Panc1 (cell line): ENCODE measurements at regions not wholly inside any gene's neighbourhood (a gene's known extent, or its start where the extent isn't known, plus 50 kb on each side); places are given as distances from the start of the nearest gene placed in this dataset.

Experiments used
- ATAC-seq: fragments of 200-7000 bp; cut with Tn5 transposase; 2 replicates; pipeline ENCODE4 v1.9.1; 2020; ENCODE audit warnings: mild to moderate bottlenecking, moderate library complexity
- BruUV-seq: library from RNA; stranded (reverse); fragments of 400-500 nt; replicated peaks from 2 replicates; lab custom pipeline; 2021; lab: Mats Ljungman, UMichigan
- CTCF ChIA-PET: fragments of 300-600 bp; sonication (Branson Sonifier 250); formaldehyde crosslinking; loops from one replicate; lab custom pipeline; 2022; ENCODE audit warnings: antibody characterized with exemption; lab: Charles Lee
- POLR2A ChIA-PET: fragments of 300-600 bp; sonication (Branson Sonifier 250); formaldehyde crosslinking; loops from one replicate; lab custom pipeline; 2022; ENCODE audit warnings: antibody characterized with exemption; lab: Charles Lee
- DNase-seq: peaks from one replicate; pipeline ENCODE4 v3.0.0-alpha.2; 2010; ENCODE audit warnings: low read depth, low spot score
- H3K27ac ChIP-seq: 2 replicates; pipeline ENCODE4 v1.5.1; 2011; ENCODE audit warnings: mild to moderate bottlenecking, low read length, inconsistent platforms
- H3K27me3 ChIP-seq: fragments of 200-500 bp; sonication (Bioruptor generic); 2 replicates; pipeline ENCODE4 v1.6.0; 2014; ENCODE audit warnings: low read length, inconsistent platforms; ENCODE audit not compliant: control insufficient read depth, insufficient read depth
- H3K36me3 ChIP-seq: fragments of 200-500 bp; sonication (Bioruptor generic); 2 replicates; pipeline ENCODE4 v1.5.1; 2014; ENCODE audit warnings: inconsistent platforms, mild to moderate bottlenecking, low read length, moderate library complexity; ENCODE audit not compliant: control insufficient read depth, insufficient read depth
- H3K4me1 ChIP-seq: 2 replicates; pipeline ENCODE4 v1.5.1; 2011; ENCODE audit warnings: inconsistent platforms, mild to moderate bottlenecking, low read length, moderate library complexity; ENCODE audit not compliant: control insufficient read depth, insufficient read depth
- H3K4me3 ChIP-seq, 2 experiments: 2 replicates each; pipeline ENCODE4 v1.5.1; 2011 to 2012; ENCODE audit warnings: low read depth in 2 of 2, low read length in 2 of 2, mild to moderate bottlenecking in 2 of 2, inconsistent platforms in 1 of 2, moderate library complexity in 1 of 2
- H3K9me3 ChIP-seq: fragments of 200-500 bp; sonication (Bioruptor generic); 2 replicates; pipeline ENCODE4 v1.5.1; 2014; ENCODE audit warnings: low read depth, mild to moderate bottlenecking, inconsistent platforms, low read length, moderate library complexity; ENCODE audit not compliant: control insufficient read depth, insufficient read depth
- CTCF ChIP-seq: fragments of 450-650 bp; IDR thresholded peaks from 2 replicates; pipeline ENCODE4 v1.5.1; 2017; ENCODE audit warnings: mild to moderate bottlenecking
- POLR2AphosphoS5 ChIP-seq: IDR thresholded peaks from 2 replicates; pipeline ENCODE4 v1.6.1; 2012; ENCODE audit warnings: mild to moderate bottlenecking, low read depth, low read length, moderate library complexity
- REST ChIP-seq, 2 experiments: IDR thresholded peaks; 2 replicates each; pipeline ENCODE4 v1.6.1; 2011 to 2012; ENCODE audit warnings: low read depth in 2 of 2, control low read depth in 1 of 2, low read length in 1 of 2, mild to moderate bottlenecking in 1 of 2, moderate library complexity in 1 of 2; ENCODE audit not compliant: insufficient read depth in 1 of 2
- SIN3A ChIP-seq: IDR thresholded peaks from 2 replicates; pipeline ENCODE4 v1.6.1; 2012; ENCODE audit warnings: low read depth, mild to moderate bottlenecking, low read length, moderate library complexity, borderline replicate concordance; ENCODE audit not compliant: insufficient read depth
- TCF7L2 ChIP-seq: IDR thresholded peaks from 2 replicates; pipeline ENCODE4 v1.6.1; 2011; ENCODE audit warnings: mild to moderate bottlenecking, low read depth, low read length, inconsistent platforms
- in situ Hi-C: cut with HindIII; loops from 2 replicates; pipeline ENCODE4 v1.10.0; 2016; ENCODE audit warnings: low sequenced_read_pairs, low pct_unique_long_range_greater_than_20kb
- intact Hi-C: fragments of 100-400 bp; cut with micrococcal nuclease; formaldehyde crosslinking; loops from one replicate; pipeline ENCODE4 v1.10.0; 2022; ENCODE audit not compliant: unreplicated experiment

- no TSS peak for BruUV-seq
- ChIA-PET CTCF (no interaction called here), POLR2A (no interaction called here)
- H3K4me3 ChIP-seq, result no peak overlapping the region
- in situ Hi-C loops (no loop called here), intact Hi-C loops (no loop called here)
- ATAC-seq (no peak), DNase-seq (no peak)
- H3K4me1 ChIP-seq, result no peaks in the 10 kb centered on the region
- H3K27ac ChIP-seq, result no peak overlapping the region
- no peaks in the 10 kb centered on the region for H3K36me3 ChIP-seq
- H3K27me3 ChIP-seq, result no peaks in the 10 kb centered on the region
- no peak for TF ChIP-seq TCF7L2
- TF ChIP-seq REST (IDR thresholded peaks at IDR 0.05; ENCODE audit: insufficient read depth in 1 of 2, low read depth in 2 of 2, low read length in 1 of 2), result no peak
- no peak for TF ChIP-seq SIN3A
- TF ChIP-seq CTCF, result no peak
- TF ChIP-seq POLR2AphosphoS5, result no peak
- no peaks in the 10 kb centered on the region for H3K9me3 ChIP-seq
These were observed 330.5 kb downstream of the KCNS3 start for GRCh38 chr2:18208956-18209355.

- ATAC-seq (no peak), DNase-seq (no peak)
- Histone ChIP-seq H3K36me3 (no peaks in the 10 kb centered on the region), H3K27ac (no peak overlapping the region), H3K4me1 (no peaks in the 10 kb centered on the region), H3K4me3 (no peak overlapping the region), H3K9me3 (no peaks in the 10 kb centered on the region), H3K27me3 (no peaks in the 10 kb centered on the region)
- no TSS peak for BruUV-seq
- TF ChIP-seq CTCF (no peak), SIN3A (no peak), REST (IDR thresholded peaks at IDR 0.05; ENCODE audit: insufficient read depth in 1 of 2, low read depth in 2 of 2, low read length in 1 of 2) (no peak), POLR2AphosphoS5 (no peak), TCF7L2 (no peak)
- ChIA-PET POLR2A (no interaction called here), CTCF (interaction anchor here (0.6 kb wide), 1 partner anchor 22 kb away, joined by 3 read pairs; no protein-coding TSS in a partner anchor)
- in situ Hi-C loops (no loop called here), intact Hi-C loops (no loop called here)
These were observed 322.3 kb downstream of the KCNS3 start for GRCh38 chr2:18200771-18201170.
